Activated B cell treated with CpG ODN at 0.5 μM for 24 hours (primary cell): ENCODE measurements at regions not wholly inside any gene's neighbourhood (a gene's known extent, or its start where the extent isn't known, plus 50 kb on each side); places are given as distances from the start of the nearest gene placed in this dataset.

Experiments used
- ATAC-seq: fragments of 200-7000 bp; cut with Tn5 transposase; one replicate; pipeline ENCODE4 v1.10.0; 2021; ENCODE audit warnings: low read depth, mild to moderate bottlenecking, moderate library complexity
- CTCF ChIA-PET: fragments of 350-600 bp; sonication (Branson Sonifier 250); formaldehyde crosslinking; loops from one replicate; lab custom pipeline; 2021; ENCODE audit warnings: antibody characterized with exemption; lab: Charles Lee
- POLR2A ChIA-PET: fragments of 350-600 bp; sonication (Branson Sonifier 250); formaldehyde crosslinking; loops from one replicate; lab custom pipeline; 2021; ENCODE audit warnings: antibody characterized with exemption; lab: Charles Lee
- DNase-seq: peaks from one replicate; pipeline ENCODE4 v3.0.0; 2022
- H3K27ac Mint-ChIP-seq: one replicate; pipeline ENCODE4 v1.8.0; 2020; ENCODE audit warnings: mixed read lengths
- H3K27me3 Mint-ChIP-seq: one replicate; pipeline ENCODE4 v1.8.0; 2021; ENCODE audit warnings: mixed read lengths
- H3K36me3 Mint-ChIP-seq: one replicate; pipeline ENCODE4 v1.8.0; 2021; ENCODE audit warnings: low read depth, mixed read lengths
- H3K4me1 Mint-ChIP-seq: one replicate; pipeline ENCODE4 v1.8.0; 2021; ENCODE audit warnings: mixed read lengths
- H3K4me3 Mint-ChIP-seq: one replicate; pipeline ENCODE4 v1.8.0; 2020; ENCODE audit warnings: mild to moderate bottlenecking, mixed read lengths
- H3K9me3 Mint-ChIP-seq: one replicate; pipeline ENCODE4 v1.8.0; 2020; ENCODE audit warnings: mixed read lengths
- CTCF ChIP-seq: fragments of 200-600 bp; IDR thresholded peaks from one replicate; pipeline ENCODE4 v1.8.0; 2022; ENCODE audit warnings: antibody characterized with exemption, mild to moderate bottlenecking
- intact Hi-C: fragments of 100-400 bp; cut with micrococcal nuclease; formaldehyde crosslinking; loops from one replicate; pipeline ENCODE4 v1.15.1; 2024

DNA sequence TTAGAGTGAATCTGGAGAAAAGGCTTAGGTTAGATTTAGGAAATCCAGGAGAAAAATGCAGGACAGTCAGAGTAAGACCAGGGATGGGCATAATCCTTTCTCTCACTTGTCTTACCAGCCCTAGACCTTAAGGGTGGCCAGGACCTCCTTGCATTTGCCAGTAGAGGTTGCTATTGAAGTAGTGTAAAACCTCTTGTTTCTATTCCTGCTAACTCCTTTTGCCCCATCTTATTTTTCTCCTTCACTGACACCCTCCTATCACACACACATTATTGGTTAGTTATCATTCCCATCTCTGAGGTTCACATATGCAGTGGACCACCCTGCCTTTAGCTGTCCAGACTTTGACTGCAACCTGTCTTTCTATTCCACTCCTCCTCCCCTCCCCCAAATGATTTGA lies 75.0 kb upstream of the MACF1 start:
- H3K9me3 Mint-ChIP-seq: no peaks in the 10 kb centered on the region
- TF ChIP-seq CTCF: no peak
- POLR2A ChIA-PET: no interaction called here

DNA sequence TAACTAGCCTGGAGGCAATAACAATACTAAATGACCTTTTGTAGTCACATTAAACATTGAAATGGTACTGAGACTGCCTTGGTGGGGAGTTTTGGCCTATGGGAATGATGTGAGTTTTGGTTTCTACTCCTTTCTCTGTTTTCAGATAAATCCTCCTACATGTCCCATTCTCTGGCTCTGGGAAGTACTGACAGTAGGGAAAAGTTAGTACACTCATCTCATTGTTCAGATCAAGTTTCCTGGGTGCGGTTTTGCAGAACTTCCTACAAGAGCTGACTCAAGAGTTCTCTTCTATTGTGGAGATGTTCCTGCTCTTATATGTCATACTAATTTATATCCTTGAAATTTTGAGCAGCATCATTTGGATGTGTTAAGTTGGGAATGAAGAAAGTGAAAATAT lies 74.2 kb upstream of the MACF1 start:
- intact Hi-C loops: no loop called here
- Mint-ChIP-seq H3K4me1 (no peaks in the 10 kb centered on the region), H3K27me3 (no peaks in the 10 kb centered on the region), H3K4me3 (no peak overlapping the region), H3K9me3 (no peaks in the 10 kb centered on the region), H3K36me3 (no peaks in the 10 kb centered on the region), H3K27ac (no peak overlapping the region)
- no peak for DNase-seq
- no peak for TF ChIP-seq CTCF
- CTCF ChIA-PET: no interaction called here
- no peak for ATAC-seq
- POLR2A ChIA-PET: no interaction called here

More for the DNA sequence above, 75.0 kb upstream of the MACF1 start:
- intact Hi-C loops: loop anchor here (1.0 kb wide), 1 partner anchor 129 kb away; no protein-coding TSS in a partner anchor
- Mint-ChIP-seq H3K4me1 (no peaks in the 10 kb centered on the region), H3K27me3 (no peaks in the 10 kb centered on the region), H3K36me3 (no peaks in the 10 kb centered on the region), H3K4me3 (no peak overlapping the region), H3K27ac (no peak overlapping the region)
- DNase-seq (no peak), ATAC-seq (no peak)
- CTCF ChIA-PET: no interaction called here

DNA sequence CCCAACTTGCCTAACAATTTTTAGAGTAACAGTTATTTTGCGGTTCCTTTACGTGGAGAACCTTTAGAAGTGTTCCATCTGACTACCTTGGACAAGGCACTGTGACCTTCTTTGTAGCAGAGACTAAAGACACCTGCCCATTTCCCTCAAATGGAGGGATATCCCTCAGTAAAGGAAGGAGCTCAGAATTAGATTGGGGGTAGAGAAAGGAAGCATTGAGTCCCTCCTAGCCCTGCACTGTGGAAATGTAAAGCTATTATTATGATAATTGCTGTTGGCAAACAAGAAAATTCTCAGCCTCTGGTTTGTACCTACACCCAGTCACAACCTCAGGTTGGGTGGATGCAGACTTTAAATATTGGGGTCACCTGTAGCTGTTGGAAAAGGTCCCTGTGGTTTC lies 72.6 kb upstream of the MACF1 start:
- ChIA-PET CTCF (no interaction called here), POLR2A (no interaction called here)
- no peak for TF ChIP-seq CTCF
- Mint-ChIP-seq H3K4me3 (no peak overlapping the region), H3K27ac (no peak overlapping the region), H3K36me3 (no peaks in the 10 kb centered on the region), H3K9me3 (no peaks in the 10 kb centered on the region), H3K27me3 (no peaks in the 10 kb centered on the region), H3K4me1 (no peaks in the 10 kb centered on the region)
- intact Hi-C loops: no loop called here
- no peak for DNase-seq
- ATAC-seq: no peak

DNA sequence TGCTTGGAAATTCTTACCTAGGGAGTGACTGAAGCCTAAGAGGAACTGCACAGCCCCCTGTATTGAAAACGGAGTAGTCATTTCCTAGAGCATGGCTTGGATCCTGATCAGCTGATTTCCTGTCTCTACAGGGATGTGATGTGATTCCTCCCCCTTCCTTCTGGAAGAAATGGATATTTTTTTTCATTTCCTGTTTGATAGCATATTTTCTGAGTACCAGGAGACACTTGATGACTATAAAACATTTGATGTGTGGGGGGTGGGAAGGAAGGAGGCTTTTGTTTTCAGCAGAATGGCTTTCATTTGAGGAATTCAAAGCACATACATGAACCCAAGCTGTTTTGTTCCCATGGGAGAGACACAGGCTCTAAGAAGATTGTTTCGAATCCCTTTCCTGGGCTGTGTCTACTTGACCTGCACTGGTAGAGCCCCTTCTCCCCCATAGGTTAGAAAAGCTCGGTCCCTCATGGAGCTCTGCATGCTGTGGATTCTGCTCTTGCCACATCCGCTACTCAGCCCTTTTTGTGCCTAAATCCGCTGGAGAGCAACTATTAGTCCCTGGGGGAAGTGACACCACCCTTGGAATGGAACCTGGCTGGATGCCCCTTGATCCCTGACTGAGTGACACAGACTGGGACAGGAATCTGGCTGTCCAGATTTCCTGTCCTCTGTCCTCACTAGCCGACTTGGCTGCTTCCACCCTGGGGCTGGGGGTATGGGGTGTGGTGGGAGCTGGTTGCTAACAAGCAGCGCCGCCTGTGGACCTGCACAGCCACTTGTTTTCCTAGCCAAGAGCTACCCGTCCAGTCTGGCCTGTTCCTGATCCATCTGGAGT lies 71.8 kb upstream of the MACF1 start:
- DNase-seq (no peak), ATAC-seq (no peak)
- no peaks in the 10 kb centered on the region for H3K9me3 Mint-ChIP-seq
- intact Hi-C loops: no loop called here
- H3K27me3 Mint-ChIP-seq: no peaks in the 10 kb centered on the region
- H3K27ac Mint-ChIP-seq: no peak overlapping the region
- H3K36me3 Mint-ChIP-seq: no peaks in the 10 kb centered on the region
- no peak for TF ChIP-seq CTCF
- no peaks in the 10 kb centered on the region for H3K4me1 Mint-ChIP-seq
- CTCF ChIA-PET: no interaction called here
- H3K4me3 Mint-ChIP-seq: no peak overlapping the region
- POLR2A ChIA-PET: no interaction called here

- intact Hi-C loops: no loop called here
- no peak for DNase-seq
- H3K36me3 Mint-ChIP-seq: no peaks in the 10 kb centered on the region
- no peak for TF ChIP-seq CTCF
- no peaks in the 10 kb centered on the region for H3K9me3 Mint-ChIP-seq
- ChIA-PET POLR2A (interaction anchor here (0.6 kb wide), 1 partner anchor 276 kb away, joined by 3 read pairs; no protein-coding TSS in a partner anchor), CTCF (no interaction called here)
- H3K4me3 Mint-ChIP-seq: no peak overlapping the region
- no peaks in the 10 kb centered on the region for H3K4me1 Mint-ChIP-seq
- no peaks in the 10 kb centered on the region for H3K27me3 Mint-ChIP-seq
- ATAC-seq: no peak
- H3K27ac Mint-ChIP-seq: no peak overlapping the region
Measured at GRCh38 chr1:39133340-39133684, 71.2 kb upstream of the MACF1 start.
